Dermis microvascular lymphatic vessel endothelial cell (primary cell): ENCODE measurements at regions not wholly inside any gene's neighbourhood (a gene's known extent, or its start where the extent isn't known, plus 50 kb on each side); places are given as distances from the start of the nearest gene placed in this dataset.
"Not testable (repeated sequence)": the region's sequence is repeated elsewhere in the genome, so short reads cannot be mapped to it uniquely, and the experiment has no call there.

ENCODE experiments used
- DNase-seq, 2 donors: peaks; one replicate each; pipeline versions ENCODE4 v3.0.0 to v3.0.0-alpha.2; 2010; ENCODE audit warnings: low read depth in 2 of 2

DNA sequence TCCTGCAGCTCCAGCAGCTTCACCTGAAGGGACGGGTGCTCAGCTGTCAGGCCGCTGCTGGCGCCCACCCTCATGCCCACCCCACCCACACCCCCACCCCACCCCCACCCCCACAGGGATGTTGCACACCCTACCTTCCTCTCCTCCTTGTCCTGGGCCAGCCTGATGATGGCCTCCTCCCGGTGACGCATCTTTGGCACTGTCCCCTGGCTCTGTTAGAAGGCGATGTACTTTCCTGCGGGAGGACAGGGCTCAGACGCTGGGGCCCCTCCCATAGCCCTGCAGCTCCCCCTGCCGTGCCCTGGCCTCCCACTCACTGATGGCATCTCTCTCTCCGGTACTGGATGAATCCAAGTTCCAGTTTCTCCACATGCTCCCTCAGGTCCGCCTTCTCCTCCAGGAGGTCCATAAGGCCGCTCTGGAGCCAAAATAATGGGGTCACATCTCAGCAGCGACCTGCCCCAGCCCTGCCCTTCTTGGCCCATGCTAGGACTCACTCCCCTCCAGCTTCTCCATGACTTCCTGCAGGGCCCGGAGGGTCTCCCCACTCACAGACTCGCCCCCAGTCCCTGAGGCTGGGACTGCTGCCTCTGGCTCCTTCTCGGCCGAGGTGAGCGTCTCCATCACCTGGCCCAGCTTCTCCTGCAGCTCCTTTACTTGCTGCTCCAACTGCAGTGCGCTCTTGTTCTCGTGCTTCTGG lies 55.2 kb downstream of the GOLGA8B start:
- DNase-seq = not testable (repeated sequence)

GRCh38 chr15:34527641-34528040 lies 55.8 kb downstream of the GOLGA8B start:
- DNase-seq = not testable (repeated sequence)

GRCh38 chr15:34523849-34524248 lies 59.6 kb downstream of the GOLGA8B start:
- not testable (repeated sequence) for DNase-seq

DNA sequence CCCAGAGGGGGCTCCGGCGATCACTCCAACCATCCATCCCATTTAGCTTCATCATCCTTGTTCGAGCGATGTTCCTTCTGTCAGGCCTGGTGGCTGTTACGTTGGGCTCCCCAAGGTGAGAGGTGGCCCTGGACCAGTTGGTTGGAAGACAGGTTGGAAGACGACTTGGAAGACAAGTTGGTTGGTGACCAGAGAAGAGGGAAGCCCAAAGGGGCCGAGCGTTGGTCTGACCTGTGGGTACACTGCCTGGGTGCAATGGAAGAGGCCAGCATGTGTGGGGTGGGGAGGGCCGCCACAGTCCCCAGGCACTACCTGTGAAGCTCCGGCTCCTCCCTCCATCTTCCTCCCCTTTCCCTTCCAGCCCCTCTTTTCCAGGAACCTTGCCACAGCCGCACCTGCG lies 60.9 kb downstream of the GOLGA8B start:
- DNase-seq = not testable (repeated sequence)

DNA sequence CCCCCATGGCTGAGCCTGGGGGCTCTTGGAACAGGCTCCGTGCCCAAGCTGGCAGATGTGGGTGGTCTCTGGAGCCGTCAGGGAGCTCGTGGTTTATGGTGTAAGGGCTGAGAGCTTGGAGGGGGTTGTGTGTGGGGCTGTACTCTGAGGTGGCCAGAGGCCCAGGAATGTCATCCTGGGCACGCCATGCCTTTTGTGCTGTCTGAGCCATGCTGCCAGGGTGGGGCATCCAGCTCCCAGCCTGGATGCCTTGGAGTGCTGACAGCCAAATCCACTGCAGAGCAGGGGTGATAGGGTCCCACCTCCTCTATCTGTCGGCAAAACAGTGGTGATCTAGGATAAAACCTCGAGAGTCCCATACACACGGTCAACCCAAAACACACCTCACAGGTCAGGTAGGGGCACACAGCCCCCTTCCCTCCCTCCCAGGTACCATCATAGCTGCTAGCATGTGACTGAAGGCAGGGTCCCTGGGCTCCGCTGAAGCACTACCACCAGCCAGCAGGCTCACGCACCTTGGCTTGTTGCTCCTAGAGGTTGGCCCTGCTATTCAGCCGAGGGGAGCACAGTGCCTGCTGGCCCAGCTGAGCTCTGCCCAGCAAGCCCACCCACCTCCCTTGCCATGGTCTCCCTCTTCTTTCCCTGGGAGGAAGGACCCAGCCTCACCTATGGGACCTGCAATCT lies 61.5 kb downstream of the GOLGA8B start:
- DNase-seq = not testable (repeated sequence)

- no peak for DNase-seq
Observed at GRCh38 chr15:34520566-34520965, 62.9 kb downstream of the GOLGA8B start.

- not testable (repeated sequence) for DNase-seq
Observed at GRCh38 chr15:34520010-34520409, 63.4 kb downstream of the GOLGA8B start.

- peak in 1 of 2 donors; percentile 12 for DNase-seq
Observed at GRCh38 chr15:34514251-34514670, 69.2 kb downstream of the GOLGA8B start.

GRCh38 chr15:34512628-34513027 lies 70.8 kb downstream of the GOLGA8B start:
- DNase-seq = no peak

DNA sequence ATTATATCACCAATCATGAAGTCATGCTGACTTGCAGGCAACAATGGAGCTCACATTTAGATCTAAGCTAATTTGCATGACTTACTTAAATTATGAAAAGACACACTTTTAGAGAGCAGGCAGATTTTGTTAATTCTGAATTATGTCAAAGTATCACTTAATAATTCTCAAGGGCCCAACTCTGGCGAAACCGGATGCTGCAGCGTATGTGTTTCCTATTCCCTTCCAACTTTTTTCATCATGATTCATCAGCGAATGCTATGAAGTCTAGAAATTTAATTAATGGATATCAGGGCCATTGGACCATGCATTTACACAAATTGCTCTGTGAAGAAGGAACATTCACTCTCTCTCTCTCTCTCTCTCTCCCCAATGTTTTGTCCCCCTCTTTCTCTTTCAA lies 63.5 kb upstream of the GOLGA8A start:
- no peak for DNase-seq

DNA sequence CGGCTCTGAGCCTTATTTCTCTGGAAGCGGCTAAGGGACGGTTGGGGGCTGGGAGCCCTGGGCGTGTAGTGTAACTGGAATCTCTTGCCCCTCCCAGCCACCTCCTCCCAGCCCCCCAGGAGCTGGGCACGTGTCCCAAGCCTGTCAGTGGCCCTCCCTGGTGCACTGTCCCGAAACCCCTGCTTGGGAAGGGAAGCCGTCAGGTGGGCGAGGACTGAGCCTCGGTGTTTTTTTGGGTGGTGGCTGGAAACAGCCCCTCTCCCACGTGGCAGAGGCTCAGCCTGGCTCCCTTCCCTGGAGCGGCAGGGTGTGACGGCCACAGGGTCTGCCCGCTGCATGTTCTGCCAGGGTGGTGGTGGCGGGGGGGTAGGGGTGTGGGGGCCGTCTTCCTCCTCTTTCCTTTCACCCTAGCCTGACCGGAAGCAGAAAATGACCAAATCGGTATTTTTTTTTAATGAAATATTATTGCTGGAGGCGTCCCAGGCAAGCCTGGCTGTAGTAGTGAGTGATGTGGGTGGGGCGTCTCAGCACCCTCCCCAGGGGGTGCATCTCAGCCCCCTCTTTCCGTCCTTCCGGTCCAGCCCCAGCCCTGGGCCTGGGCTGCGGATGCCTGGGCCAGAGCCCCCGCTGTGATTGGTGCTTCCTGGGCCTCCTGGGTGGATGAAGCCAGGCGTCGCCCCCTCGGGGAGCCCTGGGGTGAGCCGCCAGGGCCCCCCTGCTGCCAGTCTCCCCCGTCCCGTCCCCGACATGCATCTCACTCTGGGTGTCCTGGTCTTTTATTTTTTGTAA lies 58.8 kb upstream of the GOLGA8A start:
- DNase-seq = no peak

- not testable (repeated sequence) for DNase-seq
Observed at GRCh38 chr15:34495707-34496106, 58.1 kb upstream of the GOLGA8A start.

DNA sequence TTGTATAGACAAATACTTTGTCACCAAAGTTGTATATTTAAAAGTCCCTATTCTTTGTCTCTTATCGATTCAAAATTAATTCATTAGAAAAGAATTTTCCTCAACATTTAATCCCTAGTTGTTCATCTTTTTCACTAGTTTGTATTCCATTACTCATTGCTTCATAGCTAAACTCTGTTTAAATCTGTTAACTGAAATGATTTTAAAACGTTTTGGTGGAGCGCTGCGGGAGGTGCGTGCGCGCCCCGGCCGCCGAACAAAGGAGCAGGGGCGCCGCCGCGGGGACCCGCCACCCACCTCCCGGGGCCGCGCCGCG lies 56.4 kb upstream of the GOLGA8A start:
- DNase-seq = no peak

- no peak for DNase-seq
Observed at GRCh38 chr15:34493001-34493400, 55.4 kb upstream of the GOLGA8A start.

GRCh38 chr15:34491488-34491887 lies 53.9 kb upstream of the GOLGA8A start:
- DNase-seq = not testable (repeated sequence)

DNA sequence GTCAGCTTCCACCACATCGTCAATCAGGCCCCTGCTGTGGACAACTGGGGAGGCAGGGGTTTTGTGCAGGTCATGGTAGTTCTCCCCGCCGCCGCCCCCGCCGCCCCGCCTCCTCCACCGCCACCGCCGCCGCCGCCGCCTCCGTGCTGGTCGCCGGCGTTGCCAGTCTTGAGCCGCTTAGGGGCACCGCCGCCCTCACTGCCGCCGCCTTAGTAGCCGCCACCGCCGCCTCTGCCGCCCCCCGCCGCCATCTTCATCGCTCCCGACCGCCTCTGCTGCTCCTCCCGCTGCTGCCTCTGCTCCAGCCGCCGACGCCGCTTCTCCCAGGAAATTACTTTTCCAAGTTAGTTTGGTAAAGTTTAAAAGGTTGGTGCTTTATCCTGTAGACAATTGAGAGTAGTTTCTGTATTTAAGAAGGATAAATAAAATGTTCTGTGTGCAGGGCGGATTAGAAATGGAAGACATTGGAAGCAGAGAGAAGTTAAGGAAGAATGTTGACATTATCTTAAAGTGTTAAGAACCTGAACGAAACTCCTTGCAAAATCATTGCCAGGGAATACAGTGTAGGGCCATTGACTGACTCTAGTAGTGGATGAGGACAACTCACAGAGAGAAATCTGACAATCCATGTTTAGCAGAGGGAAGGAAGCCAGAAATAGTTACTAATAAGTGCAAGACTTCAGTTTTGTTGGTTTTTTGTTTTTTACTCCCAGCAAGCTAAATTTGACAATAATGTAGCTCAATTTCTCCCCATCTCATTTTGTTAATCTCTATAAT lies 53.0 kb upstream of the GOLGA8A start:
- no peak for DNase-seq

DNA sequence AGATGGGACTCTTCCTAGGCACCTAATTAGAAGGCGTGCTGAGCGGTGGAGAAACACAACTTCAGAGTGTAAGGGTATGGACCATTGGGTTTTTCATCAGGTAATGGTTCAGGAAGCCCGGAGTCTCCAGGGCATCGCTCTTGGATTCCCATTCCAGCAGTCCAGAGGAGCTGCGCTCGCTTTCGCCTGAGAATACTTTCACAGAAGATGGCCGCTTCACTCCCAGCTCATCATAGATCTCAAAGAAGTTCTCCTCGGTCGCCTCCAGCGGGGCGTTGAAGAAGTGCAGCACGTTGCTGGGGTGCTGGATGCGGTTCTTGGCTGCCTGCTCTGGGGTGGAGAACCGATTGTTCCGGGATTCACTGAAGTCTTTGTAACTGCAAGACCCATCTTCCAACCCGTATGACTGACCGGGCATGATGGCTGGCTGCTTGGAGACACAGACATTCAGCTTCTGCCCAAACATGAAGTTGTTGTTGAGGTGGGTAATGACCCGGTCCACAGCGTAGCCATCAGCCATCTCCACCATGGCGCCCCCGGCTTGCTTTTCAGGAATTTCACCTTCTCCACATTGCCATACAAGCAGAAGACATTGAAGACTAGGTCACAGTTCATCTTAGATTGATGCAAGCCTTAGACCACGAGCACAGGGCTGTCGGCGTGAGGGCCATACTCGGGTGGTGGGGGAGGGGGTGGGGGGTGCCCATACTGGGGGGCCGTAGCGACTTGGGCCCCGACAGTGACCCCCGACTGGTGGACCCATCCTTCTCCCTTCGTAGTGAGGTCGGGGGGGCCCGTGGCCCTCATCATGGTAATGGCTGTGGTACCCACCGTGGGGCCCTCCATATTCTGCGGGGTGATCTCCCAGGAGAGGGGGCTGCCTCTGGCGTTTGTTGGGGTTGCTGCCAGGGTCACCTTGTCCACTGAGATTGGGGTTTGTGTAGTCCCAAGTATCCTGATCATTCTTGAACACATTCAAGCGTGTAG lies 51.7 kb upstream of the GOLGA8A start:
- not testable (repeated sequence) for DNase-seq
